Astrocyte (in vitro differentiated cells and primary cell): ENCODE measurements at regions not wholly inside any gene's neighbourhood (a gene's known extent, or its start where the extent isn't known, plus 50 kb on each side); places are given as distances from the start of the nearest gene placed in this dataset.

ENCODE experiments used
- DNase-seq: peaks from one replicate; pipeline ENCODE4 v3.0.0-alpha.2; 2010; ENCODE audit warnings: low read depth
- FAIRE-seq: peaks from 2 replicates; lab custom pipeline; 2011; peaks lifted over from hg19 to GRCh38; lab: Jason Lieb, UNC
- H2AFZ ChIP-seq: 2 replicates; pipeline ENCODE4 v1.6.0; 2012; ENCODE audit warnings: low read depth, low read length, inconsistent platforms
- H3K27ac ChIP-seq: 2 replicates; pipeline ENCODE4 v1.5.1; 2011; ENCODE audit warnings: low read depth, low read length, inconsistent platforms
- H3K27me3 ChIP-seq: 2 replicates; pipeline ENCODE4 v1.6.0; 2011; ENCODE audit warnings: low read length, inconsistent platforms; ENCODE audit not compliant: insufficient read depth
- H3K36me3 ChIP-seq: 2 replicates; pipeline ENCODE4 v1.5.1; 2011; ENCODE audit warnings: low read length, inconsistent platforms; ENCODE audit not compliant: insufficient read depth
- H3K4me1 ChIP-seq: 2 replicates; pipeline ENCODE4 v1.5.1; 2011; ENCODE audit warnings: low read length, inconsistent platforms; ENCODE audit not compliant: insufficient read depth
- H3K4me2 ChIP-seq: 2 replicates; pipeline ENCODE4 v1.6.0; 2012; ENCODE audit warnings: low read length, inconsistent platforms
- H3K4me3 ChIP-seq: 2 replicates; pipeline ENCODE4 v1.5.1; 2011; ENCODE audit warnings: low read depth, mild to moderate bottlenecking, low read length, inconsistent platforms; ENCODE audit not compliant: insufficient read depth
- H3K79me2 ChIP-seq: 2 replicates; pipeline ENCODE4 v1.6.0; 2012; ENCODE audit warnings: mild to moderate bottlenecking, low read length, inconsistent platforms; ENCODE audit not compliant: insufficient read depth
- H3K9ac ChIP-seq: 2 replicates; pipeline ENCODE4 v1.6.0; 2012; ENCODE audit warnings: mild to moderate bottlenecking, low read length, inconsistent platforms
- H3K9me3 ChIP-seq: 2 replicates; pipeline ENCODE4 v1.5.1; 2012; ENCODE audit warnings: low read depth, mild to moderate bottlenecking, low read length, inconsistent platforms; ENCODE audit not compliant: insufficient read depth
- H4K20me1 ChIP-seq: 2 replicates; pipeline ENCODE4 v1.6.0; 2012; ENCODE audit warnings: low read length, inconsistent platforms; ENCODE audit not compliant: insufficient read depth
- H3K27ac Mint-ChIP-seq: one replicate; pipeline ENCODE4 v1.8.0; 2021; ENCODE audit warnings: mild to moderate bottlenecking, mixed read lengths; ENCODE audit not compliant: unreplicated experiment
- H3K27me3 Mint-ChIP-seq: one replicate; pipeline ENCODE4 v1.8.0; 2021; ENCODE audit warnings: low read depth, mixed read lengths; ENCODE audit not compliant: unreplicated experiment
- H3K36me3 Mint-ChIP-seq: one replicate; pipeline ENCODE4 v1.8.0; 2021; ENCODE audit warnings: low read depth, mixed read lengths; ENCODE audit not compliant: unreplicated experiment
- H3K4me1 Mint-ChIP-seq: one replicate; pipeline ENCODE4 v1.8.0; 2021; ENCODE audit warnings: low read depth, mixed read lengths; ENCODE audit not compliant: unreplicated experiment
- H3K4me3 Mint-ChIP-seq: one replicate; pipeline ENCODE4 v1.8.0; 2021; ENCODE audit warnings: mild to moderate bottlenecking, moderate library complexity, mixed read lengths; ENCODE audit not compliant: unreplicated experiment
- H3K9me3 Mint-ChIP-seq: one replicate; pipeline ENCODE4 v1.8.0; 2021; ENCODE audit warnings: mild to moderate bottlenecking, mixed read lengths; ENCODE audit not compliant: unreplicated experiment
- EZH2 ChIP-seq: IDR thresholded peaks from 2 replicates; pipeline ENCODE4 v1.6.1; 2012; ENCODE audit warnings: mild to moderate bottlenecking, low read length, inconsistent platforms; ENCODE audit not compliant: insufficient read depth
- TF ChIP-seq, protein P1 (sequence below): IDR thresholded peaks from 2 replicates; pipeline ENCODE4 v1.5.1; 2011; ENCODE audit warnings: low read depth, mild to moderate bottlenecking, inconsistent platforms, low read length, moderate library complexity; ENCODE audit not compliant: insufficient read depth

DNA sequence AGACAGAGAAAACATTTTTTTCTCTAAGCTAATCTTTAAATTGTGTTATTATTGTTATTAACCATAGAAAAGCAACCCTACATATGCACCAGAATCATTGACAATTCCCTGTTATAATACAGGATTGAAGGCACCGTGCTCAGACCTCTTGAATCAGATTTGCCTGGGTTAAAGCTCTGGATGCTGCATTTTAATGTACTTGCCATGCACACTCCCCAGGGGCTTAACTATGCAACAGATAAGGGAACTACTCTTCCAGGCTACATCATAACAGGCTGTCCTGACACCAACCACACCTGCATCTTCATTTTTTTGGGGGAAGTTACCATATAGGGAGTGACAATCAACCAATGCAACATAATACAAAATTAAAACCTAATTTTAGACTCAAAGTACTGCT, 1187.6 kb upstream of the CDH8 start:
- H3K4me1 ChIP-seq: no peaks in the 10 kb centered on the region
- no peak overlapping the region for H3K4me3 ChIP-seq
- no peaks in the 10 kb centered on the region for H3K36me3 Mint-ChIP-seq
- TF ChIP-seq, protein P1, sequence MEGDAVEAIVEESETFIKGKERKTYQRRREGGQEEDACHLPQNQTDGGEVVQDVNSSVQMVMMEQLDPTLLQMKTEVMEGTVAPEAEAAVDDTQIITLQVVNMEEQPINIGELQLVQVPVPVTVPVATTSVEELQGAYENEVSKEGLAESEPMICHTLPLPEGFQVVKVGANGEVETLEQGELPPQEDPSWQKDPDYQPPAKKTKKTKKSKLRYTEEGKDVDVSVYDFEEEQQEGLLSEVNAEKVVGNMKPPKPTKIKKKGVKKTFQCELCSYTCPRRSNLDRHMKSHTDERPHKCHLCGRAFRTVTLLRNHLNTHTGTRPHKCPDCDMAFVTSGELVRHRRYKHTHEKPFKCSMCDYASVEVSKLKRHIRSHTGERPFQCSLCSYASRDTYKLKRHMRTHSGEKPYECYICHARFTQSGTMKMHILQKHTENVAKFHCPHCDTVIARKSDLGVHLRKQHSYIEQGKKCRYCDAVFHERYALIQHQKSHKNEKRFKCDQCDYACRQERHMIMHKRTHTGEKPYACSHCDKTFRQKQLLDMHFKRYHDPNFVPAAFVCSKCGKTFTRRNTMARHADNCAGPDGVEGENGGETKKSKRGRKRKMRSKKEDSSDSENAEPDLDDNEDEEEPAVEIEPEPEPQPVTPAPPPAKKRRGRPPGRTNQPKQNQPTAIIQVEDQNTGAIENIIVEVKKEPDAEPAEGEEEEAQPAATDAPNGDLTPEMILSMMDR: no peak
- TF ChIP-seq EZH2: no peak
- no peaks in the 10 kb centered on the region for H3K9me3 ChIP-seq
- DNase-seq: no peak
- H3K9me3 Mint-ChIP-seq: no peaks in the 10 kb centered on the region
- no peak overlapping the region for H2AFZ ChIP-seq
- no peaks in the 10 kb centered on the region for H3K27me3 Mint-ChIP-seq
- no peaks in the 10 kb centered on the region for H3K4me1 Mint-ChIP-seq
- H3K9ac ChIP-seq: no peak overlapping the region
- no peaks in the 10 kb centered on the region for H3K27me3 ChIP-seq
- H3K27ac Mint-ChIP-seq: no peak overlapping the region
- no peak overlapping the region for H3K4me2 ChIP-seq
- H3K27ac ChIP-seq: no peak overlapping the region
- no peaks in the 10 kb centered on the region for H3K36me3 ChIP-seq
- H4K20me1 ChIP-seq: no peaks in the 10 kb centered on the region
- no peak overlapping the region for H3K4me3 Mint-ChIP-seq
- no peak for FAIRE-seq
- no peaks in the 10 kb centered on the region for H3K79me2 ChIP-seq

DNA sequence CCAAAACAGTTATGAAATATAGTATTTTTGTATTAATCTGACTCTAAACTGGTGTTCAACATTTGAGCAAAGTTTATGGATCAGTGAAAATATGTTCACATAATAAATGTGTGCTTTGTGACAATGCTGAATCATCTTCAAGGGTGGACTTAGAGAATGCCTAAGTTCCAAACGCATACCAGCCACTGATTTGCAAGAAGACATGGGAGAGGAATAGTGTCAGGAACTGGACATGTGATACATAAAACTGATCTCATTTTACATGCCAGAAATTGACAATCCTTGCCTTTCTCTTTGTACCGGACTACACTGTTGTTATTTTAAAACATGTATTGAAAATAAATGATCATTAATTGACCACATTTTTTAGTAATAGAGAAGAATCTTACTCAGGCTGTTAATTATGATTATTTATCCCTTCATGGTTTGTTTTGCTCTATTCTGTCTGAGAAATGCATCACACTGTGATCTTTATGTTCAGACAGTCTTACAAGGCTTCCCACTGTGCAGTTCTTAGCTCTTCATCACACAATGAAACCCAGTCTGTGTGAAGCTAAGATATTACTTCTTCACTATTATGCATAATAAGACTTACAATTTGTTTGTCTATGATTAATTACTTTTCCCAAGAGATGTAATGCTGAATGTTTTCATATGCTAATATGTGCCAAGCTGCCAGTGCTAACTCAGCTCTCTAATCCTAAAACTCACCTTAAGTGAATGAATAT, 1180.6 kb upstream of the CDH8 start:
- H3K27ac ChIP-seq: no peak overlapping the region
- DNase-seq (no peak), FAIRE-seq (no peak)
- H3K9me3 Mint-ChIP-seq: no peaks in the 10 kb centered on the region
- H4K20me1 ChIP-seq: no peaks in the 10 kb centered on the region
- no peaks in the 10 kb centered on the region for H3K79me2 ChIP-seq
- no peaks in the 10 kb centered on the region for H3K4me1 ChIP-seq
- no peak overlapping the region for H3K27ac Mint-ChIP-seq
- peaks cover 3% of the 10 kb centered on the region for H3K4me1 Mint-ChIP-seq
- H3K36me3 ChIP-seq: no peaks in the 10 kb centered on the region
- H3K27me3 ChIP-seq: no peaks in the 10 kb centered on the region
- no peak overlapping the region for H2AFZ ChIP-seq
- no peak overlapping the region for H3K9ac ChIP-seq
- no peak overlapping the region for H3K4me2 ChIP-seq
- TF ChIP-seq EZH2: no peak
- TF ChIP-seq, protein P1: no peak
- H3K36me3 Mint-ChIP-seq: no peaks in the 10 kb centered on the region
- no peak overlapping the region for H3K4me3 Mint-ChIP-seq
- no peak overlapping the region for H3K4me3 ChIP-seq
- H3K27me3 Mint-ChIP-seq: no peaks in the 10 kb centered on the region
- no peaks in the 10 kb centered on the region for H3K9me3 ChIP-seq

DNA sequence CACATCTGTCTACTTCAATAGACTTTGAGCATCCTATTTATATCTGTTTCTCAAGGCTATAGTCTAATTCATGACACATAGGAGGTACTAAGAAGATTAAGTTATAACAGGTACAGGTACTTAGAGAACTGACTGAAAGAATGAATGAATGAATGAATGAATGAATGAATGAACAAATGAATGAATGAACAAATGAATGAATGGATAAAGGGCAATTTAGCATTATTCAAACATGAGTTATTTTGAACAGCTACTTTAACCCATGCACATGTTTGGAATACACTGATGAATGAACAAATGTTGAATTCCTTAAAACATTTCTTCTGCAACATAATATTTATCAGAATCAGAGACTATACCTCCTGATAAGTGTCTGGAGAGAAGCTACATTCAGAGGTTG, 1165.6 kb upstream of the CDH8 start:
- Histone ChIP-seq H4K20me1 (no peaks in the 10 kb centered on the region), H3K79me2 (no peaks in the 10 kb centered on the region), H3K9ac (no peak overlapping the region), H3K36me3 (no peaks in the 10 kb centered on the region), H3K4me3 (no peak overlapping the region), H3K4me2 (no peak overlapping the region), H3K27ac (no peak overlapping the region), H3K27me3 (no peaks in the 10 kb centered on the region), H3K4me1 (no peaks in the 10 kb centered on the region), H2AFZ (no peak overlapping the region), H3K9me3 (peaks cover 3% of the 10 kb centered on the region)
- FAIRE-seq (no peak), DNase-seq (no peak)
- no peaks in the 10 kb centered on the region for H3K36me3 Mint-ChIP-seq
- no peaks in the 10 kb centered on the region for H3K4me1 Mint-ChIP-seq
- no peaks in the 10 kb centered on the region for H3K27me3 Mint-ChIP-seq
- no peak overlapping the region for H3K27ac Mint-ChIP-seq
- peaks cover 3% of the 10 kb centered on the region for H3K9me3 Mint-ChIP-seq
- TF ChIP-seq EZH2: no peak
- TF ChIP-seq, protein P1: no peak
- H3K4me3 Mint-ChIP-seq: no peak overlapping the region
